Activated CD8-positive, alpha-beta memory T cell treated with anti-CD3 and anti-CD28 coated beads, Interleukin-2, amount 10 ng/mL, durations not matched to agents 7 days and 5 days (primary cell): ENCODE measurements at regions not wholly inside any gene's neighbourhood (a gene's known extent, or its start where the extent isn't known, plus 50 kb on each side); places are given as distances from the start of the nearest gene placed in this dataset.

Experiments used
- ATAC-seq: fragments of 150-1000 bp; cut with Tn5 transposase; one replicate; pipeline ENCODE4 v1.10.0; 2021; ENCODE audit warnings: moderate library complexity
- CTCF ChIA-PET: fragments of 350-600 bp; sonication (Branson Sonifier 250); formaldehyde crosslinking; loops from one replicate; lab custom pipeline; 2021; ENCODE audit warnings: antibody characterized with exemption; lab: Charles Lee
- DNase-seq: peaks from one replicate; pipeline ENCODE4 v3.0.0-alpha.2; 2020
- H3K27ac Mint-ChIP-seq: one replicate; pipeline ENCODE4 v1.8.0; 2021; ENCODE audit warnings: mild to moderate bottlenecking, mixed read lengths
- H3K27me3 Mint-ChIP-seq: one replicate; pipeline ENCODE4 v1.8.0; 2021; ENCODE audit warnings: mixed read lengths
- H3K36me3 Mint-ChIP-seq: one replicate; pipeline ENCODE4 v1.8.0; 2021; ENCODE audit warnings: mild to moderate bottlenecking, mixed read lengths
- H3K4me1 Mint-ChIP-seq: one replicate; pipeline ENCODE4 v1.8.0; 2021; ENCODE audit warnings: mixed read lengths
- H3K4me3 Mint-ChIP-seq: one replicate; pipeline ENCODE4 v1.8.0; 2021; ENCODE audit warnings: mild to moderate bottlenecking, moderate library complexity, mixed read lengths
- H3K9me3 Mint-ChIP-seq: one replicate; pipeline ENCODE4 v1.8.0; 2022; ENCODE audit warnings: low read depth, mixed read lengths

DNA sequence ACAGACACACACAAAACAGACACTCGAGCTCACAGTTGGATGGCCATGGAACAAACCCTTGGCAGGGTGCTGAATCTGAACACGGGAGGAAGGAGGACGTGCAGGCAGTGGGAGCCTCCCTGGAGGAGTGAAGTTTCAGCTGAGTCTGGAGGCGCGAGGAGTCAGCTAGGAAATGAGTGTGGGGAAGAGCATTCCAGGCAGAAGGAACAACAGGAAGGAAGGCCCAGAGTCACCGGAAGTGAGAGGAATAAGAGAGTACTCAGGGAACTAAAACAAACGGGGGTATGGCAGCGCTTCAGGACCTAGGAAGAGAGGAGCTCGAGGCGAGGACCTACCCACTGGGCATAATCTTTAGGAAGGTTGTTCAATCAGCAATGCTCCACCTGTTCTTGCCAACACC, 137.3 kb downstream of the SYF2 start:
- Mint-ChIP-seq H3K9me3 (no peaks in the 10 kb centered on the region), H3K4me3 (no peak overlapping the region), H3K36me3 (peaks cover 18% of the 10 kb centered on the region), H3K27me3 (peaks cover 31% of the 10 kb centered on the region), H3K4me1 (peaks cover 65% of the 10 kb centered on the region), H3K27ac (peak overlapping the region; percentile 8)
- ATAC-seq (no peak), DNase-seq (no peak)
- CTCF ChIA-PET = interaction anchor here (1.0 to 8.9 kb wide), 4 partner anchors 12 to 247 kb away, joined by 3 to 114 read pairs (median 7); partner anchors contain the start of gene RUNX3

DNA sequence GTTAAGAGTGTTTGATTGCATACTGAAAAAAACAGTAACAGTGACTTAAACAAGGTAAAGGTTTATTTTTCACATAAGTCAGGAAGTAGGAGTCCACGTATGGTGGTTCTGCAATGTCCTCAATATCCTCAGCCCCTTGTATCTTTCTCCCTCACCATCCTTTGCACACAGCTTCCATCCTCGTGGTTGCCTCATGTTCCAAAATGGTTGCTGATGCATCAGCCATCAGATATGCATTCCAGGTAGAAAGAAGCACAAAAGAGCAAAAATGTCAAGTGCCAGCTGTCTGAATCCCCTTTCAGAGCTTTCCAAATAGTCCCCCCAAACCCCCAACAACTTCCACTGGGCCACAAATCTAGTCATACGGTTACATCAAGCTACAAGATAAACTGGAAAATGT, 138.1 kb downstream of the SYF2 start:
- Mint-ChIP-seq H3K27ac (no peak overlapping the region), H3K36me3 (peaks cover 18% of the 10 kb centered on the region), H3K27me3 (peaks cover 36% of the 10 kb centered on the region), H3K4me3 (no peak overlapping the region), H3K9me3 (no peaks in the 10 kb centered on the region), H3K4me1 (peaks cover 57% of the 10 kb centered on the region)
- ATAC-seq (no peak), DNase-seq (no peak)
- CTCF ChIA-PET = interaction anchor here (0.8 to 8.9 kb wide), 6 partner anchors 9 to 246 kb away, joined by 3 to 114 read pairs (median 3); partner anchors contain the start of gene RUNX3

DNA sequence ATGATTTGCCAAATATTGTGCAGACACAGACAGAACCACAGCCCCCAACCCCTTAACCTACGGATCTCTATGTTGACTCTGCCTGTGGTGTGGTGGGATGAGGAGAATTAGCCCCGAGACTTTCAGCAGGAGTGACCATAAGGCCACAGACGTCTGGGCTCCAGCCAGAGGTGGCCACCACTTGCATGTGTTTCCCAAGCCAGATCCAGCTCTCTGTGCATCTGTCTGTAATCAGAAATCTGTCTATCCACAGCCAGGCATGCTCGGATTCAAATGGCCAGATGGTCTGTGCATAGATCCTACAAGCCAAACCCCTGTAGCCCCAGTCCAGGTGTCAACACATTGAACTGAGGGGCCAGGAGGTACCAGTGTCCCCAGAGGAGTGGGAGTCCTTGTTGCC, 140.6 kb downstream of the SYF2 start:
- no peak for ATAC-seq
- peaks cover 12% of the 10 kb centered on the region for H3K36me3 Mint-ChIP-seq
- CTCF ChIA-PET = interaction anchor here (1.0 to 2.1 kb wide), 5 partner anchors 10 to 166 kb away, joined by 3 to 8 read pairs (median 3); no protein-coding TSS in a partner anchor
- no peak overlapping the region for H3K4me3 Mint-ChIP-seq
- no peaks in the 10 kb centered on the region for H3K9me3 Mint-ChIP-seq
- no peak for DNase-seq
- peaks cover 40% of the 10 kb centered on the region for H3K27me3 Mint-ChIP-seq
- peaks cover 33% of the 10 kb centered on the region for H3K4me1 Mint-ChIP-seq
- no peak overlapping the region for H3K27ac Mint-ChIP-seq

DNA sequence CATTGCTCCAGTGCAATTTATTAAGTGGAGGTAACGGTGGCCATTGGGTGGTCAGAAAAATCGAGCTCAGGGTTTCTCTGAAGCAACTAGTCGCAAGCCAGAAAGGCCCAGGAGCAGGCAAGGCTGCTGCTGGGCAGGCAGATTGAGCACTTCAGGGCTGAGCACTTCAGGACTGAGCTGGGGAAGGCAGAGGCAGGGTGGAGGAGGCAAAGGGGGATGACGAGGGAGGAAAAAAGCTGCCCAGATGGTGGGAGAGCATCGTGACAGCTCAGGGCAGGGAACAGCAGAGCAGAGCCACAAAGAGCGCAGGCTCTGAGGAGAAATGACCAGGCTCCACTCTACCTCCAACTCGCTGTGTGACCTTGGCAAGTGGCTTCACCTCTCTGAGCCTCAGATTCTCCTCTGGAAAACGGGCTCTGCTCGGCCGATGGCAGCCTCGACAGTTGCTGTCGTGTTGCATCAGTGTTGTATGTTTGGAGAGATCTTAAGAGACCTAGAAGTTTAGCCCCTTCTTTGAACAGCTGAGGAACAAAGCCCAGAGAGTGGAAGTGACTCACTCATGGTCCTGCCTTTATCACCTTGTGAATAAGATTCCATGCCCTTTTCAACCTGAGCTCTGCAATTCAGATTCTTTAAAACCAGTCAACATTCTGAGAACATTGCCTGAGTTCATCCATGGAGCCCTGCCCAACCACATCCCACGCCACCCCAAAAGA, 141.4 kb downstream of the SYF2 start:
- peaks cover 12% of the 10 kb centered on the region for H3K36me3 Mint-ChIP-seq
- H3K4me1 Mint-ChIP-seq = peaks cover 25% of the 10 kb centered on the region
- ATAC-seq = no peak

DNA sequence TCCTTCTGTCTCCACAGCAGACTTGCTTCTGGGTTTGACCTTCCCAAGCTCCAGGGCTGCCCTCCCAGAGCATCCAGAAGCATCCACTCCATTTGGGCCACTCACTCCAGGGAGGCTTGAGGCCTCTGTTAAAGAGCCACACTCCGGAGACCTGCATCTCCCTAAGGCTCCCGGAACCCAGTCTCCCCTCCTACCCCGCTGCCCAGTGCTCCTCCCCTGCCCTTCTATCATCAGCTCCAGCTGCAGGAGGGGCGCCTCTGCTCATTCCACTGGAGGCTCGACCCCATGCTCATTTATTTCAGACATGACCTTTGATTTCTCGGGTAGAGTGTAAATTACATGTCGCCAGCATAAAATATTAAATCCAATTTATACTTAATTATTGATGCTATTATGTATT, 142.5 kb downstream of the SYF2 start:
- Mint-ChIP-seq H3K4me1 (peaks cover 14% of the 10 kb centered on the region), H3K27me3 (peaks cover 52% of the 10 kb centered on the region), H3K4me3 (no peak overlapping the region), H3K9me3 (no peaks in the 10 kb centered on the region), H3K27ac (no peak overlapping the region), H3K36me3 (peaks cover 10% of the 10 kb centered on the region)
- CTCF ChIA-PET = interaction anchor here (1.5 kb wide), 1 partner anchor 12 kb away, joined by 4 read pairs; no protein-coding TSS in a partner anchor
- DNase-seq = no peak
- ATAC-seq = no peak

More for the DNA sequence above, 141.4 kb downstream of the SYF2 start:
- Mint-ChIP-seq H3K4me3 (no peak overlapping the region), H3K27me3 (peaks cover 43% of the 10 kb centered on the region), H3K27ac (no peak overlapping the region), H3K9me3 (no peaks in the 10 kb centered on the region)
- no peak for DNase-seq
- CTCF ChIA-PET = interaction anchor here (1.0 to 2.1 kb wide), 5 partner anchors 11 to 166 kb away, joined by 3 to 8 read pairs (median 3); no protein-coding TSS in a partner anchor

DNA sequence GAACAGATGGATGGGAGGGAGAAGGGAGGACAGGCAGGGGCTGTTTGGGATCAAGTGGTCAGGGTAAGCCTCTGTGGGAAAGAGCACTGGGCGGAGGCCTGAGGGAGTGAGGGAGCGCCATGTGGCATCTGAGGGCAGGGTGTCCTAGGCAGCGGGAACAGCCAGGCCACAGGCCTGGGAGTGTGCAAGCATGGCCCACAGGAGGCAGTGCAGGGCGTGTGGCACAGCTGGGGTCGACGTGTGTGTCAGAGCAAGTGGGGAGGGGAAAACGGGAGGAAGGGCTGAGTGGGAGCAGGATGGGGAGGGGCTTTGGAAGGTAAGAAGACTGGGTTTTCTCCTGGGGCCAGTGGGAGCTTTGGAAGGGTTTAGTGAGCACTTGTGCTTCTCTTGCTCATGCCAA, 143.4 kb downstream of the SYF2 start:
- Mint-ChIP-seq H3K9me3 (no peaks in the 10 kb centered on the region), H3K27me3 (peaks cover 59% of the 10 kb centered on the region), H3K27ac (no peak overlapping the region), H3K4me1 (peaks cover 6% of the 10 kb centered on the region), H3K4me3 (no peak overlapping the region), H3K36me3 (peaks cover 4% of the 10 kb centered on the region)
- CTCF ChIA-PET = interaction anchor here (1.5 kb wide), 1 partner anchor 13 kb away, joined by 4 read pairs; no protein-coding TSS in a partner anchor
- no peak for DNase-seq
- ATAC-seq = no peak

DNA sequence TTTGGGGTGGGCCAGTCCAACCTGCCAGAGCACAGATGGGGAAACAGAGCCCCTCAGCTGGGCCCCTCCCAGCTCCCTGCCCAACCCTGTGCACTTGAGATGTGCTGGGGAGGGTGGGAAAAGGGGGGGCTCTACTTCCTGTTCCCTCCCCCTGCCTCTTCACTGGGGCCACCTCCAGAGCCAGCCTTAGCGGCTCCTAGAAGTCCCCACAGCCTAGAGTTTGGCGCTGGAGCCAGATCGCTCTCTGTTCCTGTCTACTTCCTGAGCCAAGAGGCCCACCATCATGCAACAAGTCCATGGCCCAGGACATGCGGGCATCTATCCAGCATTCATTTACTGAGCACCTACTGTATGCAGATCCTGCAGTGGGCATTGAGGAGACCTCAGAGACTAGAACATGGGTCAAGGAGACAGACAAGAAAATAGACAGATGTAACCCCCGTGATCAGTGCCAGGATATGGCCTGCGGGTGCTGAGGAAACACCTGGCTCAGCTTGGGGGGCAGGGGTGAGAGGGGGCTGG, 144.1 kb downstream of the SYF2 start:
- peaks cover 3% of the 10 kb centered on the region for H3K4me1 Mint-ChIP-seq
- no peak overlapping the region for H3K4me3 Mint-ChIP-seq
- ATAC-seq (no peak), DNase-seq (no peak)
- H3K9me3 Mint-ChIP-seq = no peaks in the 10 kb centered on the region
- H3K36me3 Mint-ChIP-seq = peaks cover under 1% of the 10 kb centered on the region
- H3K27me3 Mint-ChIP-seq = peaks cover 61% of the 10 kb centered on the region
- CTCF ChIA-PET = interaction anchor here (0.8 to 1.8 kb wide), 5 partner anchors 11 to 24 kb away, joined by 3 to 5 read pairs (median 3); no protein-coding TSS in a partner anchor
- no peak overlapping the region for H3K27ac Mint-ChIP-seq

DNA sequence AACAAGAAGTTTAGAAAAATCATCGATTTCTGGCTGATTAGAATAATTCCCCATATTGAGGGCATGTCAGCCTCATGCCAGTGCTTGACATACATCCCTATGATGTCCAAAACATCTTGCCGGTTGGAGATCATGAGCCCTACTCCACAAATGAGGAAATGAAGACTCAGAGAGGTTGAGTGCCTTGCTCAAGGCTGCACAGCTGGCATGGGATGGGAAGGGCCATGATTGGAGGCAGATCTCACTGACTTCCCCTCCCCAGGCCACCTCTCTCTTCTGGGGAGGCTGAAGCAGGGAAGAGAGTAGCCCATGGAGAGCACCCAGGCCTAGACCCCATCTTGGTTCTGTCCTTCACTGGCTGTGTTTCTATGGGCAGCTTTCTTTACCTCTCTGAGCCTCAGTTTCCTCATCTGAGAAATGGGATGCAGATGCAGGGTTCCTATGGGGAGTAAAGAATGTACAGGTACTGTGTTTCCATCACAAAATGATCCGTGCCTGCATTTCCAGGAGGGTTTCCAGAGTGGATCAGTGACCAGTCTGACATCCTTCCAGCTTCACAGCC, 145.7 kb downstream of the SYF2 start:
- H3K4me1 Mint-ChIP-seq = peaks cover 3% of the 10 kb centered on the region
- H3K27ac Mint-ChIP-seq = no peak overlapping the region
- CTCF ChIA-PET = interaction anchor here (1.0 to 1.8 kb wide), 2 partner anchors 14 to 398 kb away, joined by 3 to 5 read pairs; no protein-coding TSS in a partner anchor
- DNase-seq (no peak), ATAC-seq (no peak)
- peaks cover 57% of the 10 kb centered on the region for H3K27me3 Mint-ChIP-seq
- H3K36me3 Mint-ChIP-seq = no peaks in the 10 kb centered on the region
- no peaks in the 10 kb centered on the region for H3K9me3 Mint-ChIP-seq
- no peak overlapping the region for H3K4me3 Mint-ChIP-seq

DNA sequence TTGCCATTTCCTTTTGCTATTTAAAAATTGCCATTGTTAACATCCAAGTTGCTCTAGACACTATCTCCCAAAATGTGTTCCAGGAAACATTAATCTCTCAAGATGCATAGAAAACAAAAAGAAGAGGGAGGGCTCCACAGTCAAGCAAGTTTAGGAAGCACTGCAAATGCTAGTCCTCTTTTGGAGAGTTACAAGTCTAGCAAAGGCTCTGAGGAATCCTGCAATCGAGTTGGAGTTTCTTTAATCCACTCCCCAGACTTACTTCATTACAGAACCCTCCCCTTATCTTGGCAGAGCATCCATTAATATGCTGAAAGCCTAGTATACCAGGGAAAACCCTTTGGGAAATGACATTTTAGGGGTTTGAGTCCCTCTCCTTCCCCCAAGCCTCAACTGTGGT, 147.9 kb downstream of the SYF2 start:
- H3K4me1 Mint-ChIP-seq = no peaks in the 10 kb centered on the region
- H3K36me3 Mint-ChIP-seq = no peaks in the 10 kb centered on the region
- DNase-seq (no peak), ATAC-seq (no peak)
- peaks cover 44% of the 10 kb centered on the region for H3K27me3 Mint-ChIP-seq
- no peak overlapping the region for H3K4me3 Mint-ChIP-seq
- no peak overlapping the region for H3K27ac Mint-ChIP-seq
- CTCF ChIA-PET = interaction anchor here (1.0 kb wide), 1 partner anchor 44 kb away, joined by 3 read pairs; no protein-coding TSS in a partner anchor
- no peaks in the 10 kb centered on the region for H3K9me3 Mint-ChIP-seq

DNA sequence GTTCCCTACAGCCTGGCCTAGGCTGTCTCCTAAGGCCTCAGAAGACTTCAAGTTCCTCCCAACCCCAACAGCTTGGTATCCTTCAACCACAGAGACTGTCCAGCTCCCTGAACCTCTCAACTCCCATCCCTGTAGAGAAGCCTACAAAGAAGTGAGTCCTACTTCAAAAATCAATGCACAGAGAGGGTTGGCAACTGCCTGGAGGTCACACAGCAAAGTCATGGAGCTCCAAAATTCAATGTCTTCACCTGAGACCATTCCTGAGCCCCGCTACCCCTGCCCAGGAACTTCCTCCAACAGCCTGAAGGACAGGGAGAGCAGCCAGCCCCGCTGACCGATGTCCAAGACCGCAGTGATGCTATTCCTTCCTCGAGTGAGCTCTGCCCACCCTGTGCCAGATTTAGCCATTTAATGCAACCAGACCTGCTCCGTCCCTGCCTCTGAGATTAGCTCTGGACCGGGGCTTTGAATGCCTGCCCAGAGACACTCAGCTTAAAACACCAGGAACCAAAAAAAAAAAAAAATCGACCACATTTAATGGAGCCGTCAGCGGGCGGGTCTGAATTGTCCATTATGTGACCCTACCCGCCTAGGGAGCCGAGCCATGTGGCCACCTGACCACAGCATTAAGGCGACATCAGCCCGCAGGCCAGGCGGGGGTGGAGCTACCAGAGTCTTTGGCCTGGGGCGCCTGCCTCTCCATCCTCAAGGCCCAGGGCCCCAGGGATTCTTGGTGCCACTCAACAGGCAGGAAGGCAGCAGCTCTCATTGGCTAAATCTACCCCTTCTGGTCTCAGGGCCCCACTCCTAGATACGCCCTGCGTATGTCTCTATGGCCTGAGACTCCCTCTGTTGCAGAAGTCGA, 148.6 kb downstream of the SYF2 start:
- Mint-ChIP-seq H3K27me3 (peaks cover 44% of the 10 kb centered on the region), H3K36me3 (no peaks in the 10 kb centered on the region), H3K9me3 (no peaks in the 10 kb centered on the region), H3K4me1 (no peaks in the 10 kb centered on the region), H3K4me3 (no peak overlapping the region), H3K27ac (no peak overlapping the region)
- DNase-seq = no peak
- no peak for ATAC-seq
- CTCF ChIA-PET = interaction anchor here (1.0 to 1.8 kb wide), 2 partner anchors 12 to 45 kb away, joined by 3 to 4 read pairs; no protein-coding TSS in a partner anchor

DNA sequence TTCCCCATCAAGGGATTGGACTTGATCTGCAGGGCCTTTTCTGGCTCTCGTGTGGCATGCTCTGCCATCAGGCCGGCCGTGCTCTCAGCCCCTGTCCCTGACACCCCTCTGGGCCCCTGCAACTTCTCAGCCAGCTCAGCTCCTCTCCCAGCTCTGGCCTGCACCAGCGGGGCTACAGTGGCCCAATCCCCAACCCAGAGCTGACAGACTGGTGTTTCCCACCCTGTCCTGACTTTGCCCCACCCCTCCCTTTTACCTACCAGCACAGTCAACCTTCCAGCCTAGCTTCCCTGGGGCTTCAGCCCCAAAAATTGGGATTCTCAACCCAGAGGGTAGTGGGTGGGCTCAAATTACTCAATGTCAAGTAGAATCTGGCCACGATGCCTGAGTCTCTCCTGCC, 149.3 kb downstream of the SYF2 start:
- CTCF ChIA-PET = interaction anchor here (1.8 kb wide), 1 partner anchor 11 kb away, joined by 4 read pairs; no protein-coding TSS in a partner anchor
- Mint-ChIP-seq H3K4me1 (no peaks in the 10 kb centered on the region), H3K27me3 (peaks cover 41% of the 10 kb centered on the region), H3K36me3 (no peaks in the 10 kb centered on the region), H3K27ac (no peak overlapping the region), H3K4me3 (no peak overlapping the region), H3K9me3 (no peaks in the 10 kb centered on the region)
- DNase-seq = no peak
- no peak for ATAC-seq

DNA sequence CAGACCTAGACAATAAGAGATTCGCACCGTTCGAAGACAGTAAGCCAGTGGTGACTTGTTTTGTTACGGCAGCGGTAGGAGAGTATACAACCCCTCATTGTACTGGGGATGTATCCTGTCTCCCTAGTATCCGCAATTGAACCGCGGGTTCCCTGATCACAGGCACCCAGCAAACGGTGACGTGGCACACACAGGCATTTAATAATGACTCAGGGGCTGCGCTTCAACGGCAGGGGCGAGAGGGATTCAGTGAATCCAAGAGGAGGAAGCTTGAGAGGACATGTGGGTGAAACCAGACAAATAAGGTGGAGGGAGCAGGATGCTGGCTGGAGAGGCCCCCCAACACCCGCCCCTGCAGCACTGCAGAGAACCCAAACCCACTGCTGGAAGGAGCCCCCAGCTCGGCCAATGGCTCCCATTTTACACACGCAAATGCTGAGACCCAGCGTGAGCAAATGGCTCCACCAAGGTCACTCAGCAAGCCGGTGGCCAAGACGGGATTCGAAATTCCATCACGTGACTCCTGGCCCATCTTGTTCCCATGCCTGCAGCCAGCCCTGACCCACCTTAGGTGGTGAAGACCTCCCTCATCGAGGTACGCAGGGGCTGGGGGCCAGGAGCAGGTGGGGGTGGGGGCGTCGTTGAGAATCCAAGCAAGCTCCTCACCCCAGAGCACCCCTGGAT, 149.9 kb downstream of the SYF2 start:
- DNase-seq (no peak), ATAC-seq (no peak)
- Mint-ChIP-seq H3K4me3 (no peak overlapping the region), H3K36me3 (peaks cover 1% of the 10 kb centered on the region), H3K4me1 (no peaks in the 10 kb centered on the region), H3K27me3 (peaks cover 39% of the 10 kb centered on the region), H3K27ac (no peak overlapping the region), H3K9me3 (peaks cover 2% of the 10 kb centered on the region)
- CTCF ChIA-PET = interaction anchor here (1.8 kb wide), 1 partner anchor 11 kb away, joined by 4 read pairs; no protein-coding TSS in a partner anchor
